ENCODE measurements at regions not wholly inside any gene's neighbourhood (a gene's known extent, or its start where the extent isn't known, plus 50 kb on each side); places are given as distances from the start of the nearest gene placed in this dataset.

DNA sequence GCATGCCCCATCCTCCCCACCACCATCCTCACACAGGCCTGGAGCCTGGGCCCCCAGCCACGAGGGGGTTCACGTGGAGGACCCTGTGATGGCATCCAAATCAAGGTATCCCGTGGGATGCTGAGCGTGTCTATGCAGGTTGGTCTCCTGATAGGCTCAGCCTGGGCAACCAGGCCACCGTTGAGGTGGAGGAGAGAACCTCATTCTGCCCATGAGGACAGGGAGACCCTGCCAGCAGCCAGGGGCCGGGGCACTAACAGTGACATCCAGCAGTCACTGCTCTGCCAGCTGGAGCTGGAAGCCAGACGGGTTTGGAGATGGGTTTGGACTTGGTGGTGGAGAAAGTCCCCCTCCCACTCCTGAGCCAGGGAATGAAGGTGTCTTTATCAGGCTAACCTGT is 582.8 kb downstream of the MATN1 start:
- POLR2A ChIA-PET, result no interaction called here
- no peaks in the 10 kb centered on the region for H3K4me1 ChIP-seq (ENCODE audit: control insufficient read depth in 1 of 2, insufficient read depth in 2 of 2, low read length in 2 of 2)
- no peaks in the 10 kb centered on the region for H3K9me3 ChIP-seq (ENCODE audit: control insufficient read depth in 1 of 2, insufficient read depth in 1 of 2, low read depth in 1 of 2, low read length in 2 of 2)
- H3K4me2 ChIP-seq (ENCODE audit: low read length), result no peak overlapping the region
- H3K79me2 ChIP-seq (ENCODE audit: insufficient read depth, low read length), result no peaks in the 10 kb centered on the region
- H3K36me3 ChIP-seq (ENCODE audit: control insufficient read depth in 1 of 2, insufficient read depth in 2 of 2, low read length in 2 of 2), result no peaks in the 10 kb centered on the region
- DNase-seq (ENCODE audit: low read depth, low spot score), result no peak
- RAD21 ChIA-PET (ENCODE audit: low non-redundant PET in 1 of 2, low total read pairs in 2 of 2, uncharacterized antibody in 2 of 2, unreplicated experiment in 2 of 2), result no interaction called here
- CTCF ChIA-PET, result no interaction called here
- H2AFZ ChIP-seq (ENCODE audit: low read depth, low read length, poor library complexity, severe bottlenecking), result no peak overlapping the region
- no peak overlapping the region for H3K27ac ChIP-seq (ENCODE audit: low read depth, low read length)
- intact Hi-C loops (cut with micrococcal nuclease), result no loop called here
- TF ChIP-seq ZNF274 (IDR thresholded peaks at IDR 0.05; ENCODE audit: low read depth, low read length) (no peak), ELF1 (IDR thresholded peaks at IDR 0.05; ENCODE audit: borderline replicate concordance, low read depth) (no peak), FOSL1 (IDR thresholded peaks at IDR 0.05; ENCODE audit: low read depth) (no peak), EZH2 (IDR thresholded peaks at IDR 0.05) (no peak), POLR2A (IDR thresholded peaks at IDR 0.05; ENCODE audit: borderline replicate concordance, extremely low read depth, insufficient read depth, insufficient read length) (no peak), SP1 (IDR thresholded peaks at IDR 0.05; ENCODE audit: low read depth) (no peak), SRF (IDR thresholded peaks at IDR 0.05; ENCODE audit: low read depth) (no peak), EZH2phosphoT487 (IDR thresholded peaks at IDR 0.05; ENCODE audit: borderline replicate concordance) (no peak)
- TF ChIP-seq, protein P1, sequence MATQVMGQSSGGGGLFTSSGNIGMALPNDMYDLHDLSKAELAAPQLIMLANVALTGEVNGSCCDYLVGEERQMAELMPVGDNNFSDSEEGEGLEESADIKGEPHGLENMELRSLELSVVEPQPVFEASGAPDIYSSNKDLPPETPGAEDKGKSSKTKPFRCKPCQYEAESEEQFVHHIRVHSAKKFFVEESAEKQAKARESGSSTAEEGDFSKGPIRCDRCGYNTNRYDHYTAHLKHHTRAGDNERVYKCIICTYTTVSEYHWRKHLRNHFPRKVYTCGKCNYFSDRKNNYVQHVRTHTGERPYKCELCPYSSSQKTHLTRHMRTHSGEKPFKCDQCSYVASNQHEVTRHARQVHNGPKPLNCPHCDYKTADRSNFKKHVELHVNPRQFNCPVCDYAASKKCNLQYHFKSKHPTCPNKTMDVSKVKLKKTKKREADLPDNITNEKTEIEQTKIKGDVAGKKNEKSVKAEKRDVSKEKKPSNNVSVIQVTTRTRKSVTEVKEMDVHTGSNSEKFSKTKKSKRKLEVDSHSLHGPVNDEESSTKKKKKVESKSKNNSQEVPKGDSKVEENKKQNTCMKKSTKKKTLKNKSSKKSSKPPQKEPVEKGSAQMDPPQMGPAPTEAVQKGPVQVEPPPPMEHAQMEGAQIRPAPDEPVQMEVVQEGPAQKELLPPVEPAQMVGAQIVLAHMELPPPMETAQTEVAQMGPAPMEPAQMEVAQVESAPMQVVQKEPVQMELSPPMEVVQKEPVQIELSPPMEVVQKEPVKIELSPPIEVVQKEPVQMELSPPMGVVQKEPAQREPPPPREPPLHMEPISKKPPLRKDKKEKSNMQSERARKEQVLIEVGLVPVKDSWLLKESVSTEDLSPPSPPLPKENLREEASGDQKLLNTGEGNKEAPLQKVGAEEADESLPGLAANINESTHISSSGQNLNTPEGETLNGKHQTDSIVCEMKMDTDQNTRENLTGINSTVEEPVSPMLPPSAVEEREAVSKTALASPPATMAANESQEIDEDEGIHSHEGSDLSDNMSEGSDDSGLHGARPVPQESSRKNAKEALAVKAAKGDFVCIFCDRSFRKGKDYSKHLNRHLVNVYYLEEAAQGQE (IDR thresholded peaks at IDR 0.05; ENCODE audit: low read depth), result no peak
- H3K4me3 ChIP-seq (replicated peaks in 1 of 2; ENCODE audit: low read depth in 1 of 2, low read length in 2 of 2), result no peak overlapping the region
- no TSS peak for BruUV-seq (replicated peaks)
- H3K9ac ChIP-seq (ENCODE audit: low read length), result no peak overlapping the region
- H3K9me2 ChIP-seq (ENCODE audit: insufficient read depth), result no peaks in the 10 kb centered on the region
- H4K20me1 ChIP-seq (ENCODE audit: insufficient read depth), result no peaks in the 10 kb centered on the region
- peaks cover 8% of the 10 kb centered on the region; the same call in 1 of the 2 replicates for H3K27me3 ChIP-seq (ENCODE audit: insufficient read depth, low read length)
- no peak for ATAC-seq

Data from HCT116 (cell line).